Ovary (tissue), 7 donors: ENCODE measurements at regions not wholly inside any gene's neighbourhood (a gene's known extent, or its start where the extent isn't known, plus 50 kb on each side); places are given as distances from the start of the nearest gene placed in this dataset.

Experiments
- DNase-seq, 5 donors: peaks; one replicate each; pipeline ENCODE4 v3.0.0-alpha.2; 2019 to 2020
- H3K27ac ChIP-seq, 2 donors: fragments of 200-600 bp; one replicate each; pipeline versions ENCODE4 v1.5.1 to v1.8.0; 2019 to 2022
- H3K27me3 ChIP-seq: fragments of 200-600 bp; one replicate; pipeline ENCODE4 v1.8.0; 2022
- H3K36me3 ChIP-seq: fragments of 200-600 bp; sonication (generic); one replicate; pipeline ENCODE4 v1.5.1; 2019
- H3K4me1 ChIP-seq: one replicate; pipeline ENCODE4 v1.8.1; 2013; ENCODE audit warnings: mild to moderate bottlenecking, moderate library complexity; ENCODE audit not compliant: insufficient read depth
- H3K4me3 ChIP-seq: fragments of 200-600 bp; sonication (generic); one replicate; pipeline ENCODE4 v1.5.1; 2017
- H3K9me3 ChIP-seq, 2 donors: fragments of 200-600 bp in 1 of 2; sonication (generic) in 1 of 2; one replicate each; pipeline versions ENCODE4 v1.5.1 to v1.8.1; 2013 to 2019; ENCODE audit warnings: mild to moderate bottlenecking in 1 of 2, moderate library complexity in 1 of 2
- EP300 ChIP-seq: sonication (generic); formaldehyde crosslinking; IDR thresholded peaks from one replicate; pipeline ENCODE4 v1.6.1; 2017; ENCODE audit warnings: antibody characterized with exemption
- POLR2A ChIP-seq: fragments of 450-650 bp; IDR thresholded peaks from one replicate; pipeline ENCODE4 v1.6.1; 2017; ENCODE audit warnings: antibody characterized with exemption, mild to moderate bottlenecking, moderate library complexity
- WGBS, 3 donors: extraction: QIAGEN DNeasy Blood & Tissue Kit in 1 of 3; methylation state at CpG; one replicate each; pipeline versions ENCODE4 v1.1.5 to v1.1.7; 2013 to 2017; 5-methylcytosine and 5-hydroxymethylcytosine counted together
- intact Hi-C, 4 donors: fragments of 100-400 bp; cut with DNase I; formaldehyde crosslinking; loops; one replicate each; pipeline versions ENCODE4 v1.11.0 to v1.15.1; 2022 to 2023
- TF ChIP-seq, protein P1 (sequence below), 3 donors: fragments of 450-650 bp in 2 of 3; fragments of 200-600 bp in 1 of 3; IDR thresholded peaks; one replicate each; pipeline versions ENCODE4 v1.5.1 to v1.8.0; 2016 to 2022; ENCODE audit warnings: antibody characterized with exemption in 3 of 3, mild to moderate bottlenecking in 1 of 3
- donor health status: DM: no; HTN: no; CAD: no; lungs with moderate emphysema.
- donor health status: DM: no; HTN: no; CAD: no.
- donor health status: Bipolar disorder and iron deficiency.
- donor health status: DM: no; HTN: no; CAD: no.
- donor health status: DM: yes; HTN: yes; CAD: no.

DNA sequence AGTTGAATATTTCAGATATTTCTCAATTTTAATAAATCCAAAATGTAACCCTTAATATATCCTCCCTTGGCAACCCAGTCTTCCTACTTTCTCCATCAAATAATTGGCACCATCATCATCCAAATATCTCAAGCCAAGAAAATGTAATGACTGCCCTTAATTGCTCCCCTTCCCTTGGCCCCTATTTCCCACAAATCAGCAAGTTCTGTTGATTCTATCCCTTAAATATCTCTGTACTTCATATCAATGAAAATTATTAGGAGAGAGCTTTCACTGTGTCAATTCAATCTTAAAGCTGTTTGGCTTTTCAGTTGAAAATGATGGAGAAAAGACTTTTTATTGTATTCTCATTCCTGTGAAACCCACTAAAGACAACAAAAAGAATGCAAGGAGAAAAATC is 349.8 kb downstream of the HINT1 start:
- intact Hi-C loops: no loop called here
- Histone ChIP-seq H3K4me3 (no peak overlapping the region), H3K4me1 (no peaks in the 10 kb centered on the region), H3K36me3 (no peaks in the 10 kb centered on the region), H3K27me3 (no peaks in the 10 kb centered on the region), H3K27ac (no peak overlapping the region), H3K9me3 (no peaks in the 10 kb centered on the region)
- DNase-seq: no peak
- TF ChIP-seq, protein P1, sequence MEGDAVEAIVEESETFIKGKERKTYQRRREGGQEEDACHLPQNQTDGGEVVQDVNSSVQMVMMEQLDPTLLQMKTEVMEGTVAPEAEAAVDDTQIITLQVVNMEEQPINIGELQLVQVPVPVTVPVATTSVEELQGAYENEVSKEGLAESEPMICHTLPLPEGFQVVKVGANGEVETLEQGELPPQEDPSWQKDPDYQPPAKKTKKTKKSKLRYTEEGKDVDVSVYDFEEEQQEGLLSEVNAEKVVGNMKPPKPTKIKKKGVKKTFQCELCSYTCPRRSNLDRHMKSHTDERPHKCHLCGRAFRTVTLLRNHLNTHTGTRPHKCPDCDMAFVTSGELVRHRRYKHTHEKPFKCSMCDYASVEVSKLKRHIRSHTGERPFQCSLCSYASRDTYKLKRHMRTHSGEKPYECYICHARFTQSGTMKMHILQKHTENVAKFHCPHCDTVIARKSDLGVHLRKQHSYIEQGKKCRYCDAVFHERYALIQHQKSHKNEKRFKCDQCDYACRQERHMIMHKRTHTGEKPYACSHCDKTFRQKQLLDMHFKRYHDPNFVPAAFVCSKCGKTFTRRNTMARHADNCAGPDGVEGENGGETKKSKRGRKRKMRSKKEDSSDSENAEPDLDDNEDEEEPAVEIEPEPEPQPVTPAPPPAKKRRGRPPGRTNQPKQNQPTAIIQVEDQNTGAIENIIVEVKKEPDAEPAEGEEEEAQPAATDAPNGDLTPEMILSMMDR (IDR thresholded peaks at IDR 0.05): no peak
- TF ChIP-seq EP300: no peak
- TF ChIP-seq POLR2A: no peak

DNA sequence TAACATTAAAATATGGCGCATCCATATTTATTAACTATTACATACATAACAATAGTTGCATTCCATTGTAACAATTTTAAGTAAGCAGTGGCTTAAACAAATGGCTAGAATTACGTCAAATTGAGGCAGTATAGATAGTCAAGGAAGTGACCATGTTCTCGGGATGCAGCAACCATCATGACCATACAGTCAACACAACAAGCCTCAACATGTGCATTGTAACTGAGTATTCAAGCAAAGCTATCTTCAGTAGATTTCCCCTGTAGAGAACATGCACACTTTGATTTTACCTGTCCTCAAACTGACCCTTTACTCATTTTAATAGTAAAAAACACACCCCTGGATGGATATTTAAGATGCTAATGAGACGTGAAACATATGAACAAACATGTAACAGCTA is 356.4 kb downstream of the HINT1 start:
- Histone ChIP-seq H3K4me1 (no peaks in the 10 kb centered on the region), H3K27ac (no peak overlapping the region), H3K9me3 (no peaks in the 10 kb centered on the region), H3K4me3 (no peak overlapping the region), H3K27me3 (no peaks in the 10 kb centered on the region), H3K36me3 (no peaks in the 10 kb centered on the region)
- 79 to 86% (median 85%) methylated on average over 4 of the region's 4 CpGs for WGBS, 3 donors
- TF ChIP-seq, protein P1 (IDR thresholded peaks at IDR 0.05): no peak
- no peak for TF ChIP-seq EP300
- no peak for TF ChIP-seq POLR2A
- intact Hi-C loops: no loop called here
- no peak for DNase-seq

DNA sequence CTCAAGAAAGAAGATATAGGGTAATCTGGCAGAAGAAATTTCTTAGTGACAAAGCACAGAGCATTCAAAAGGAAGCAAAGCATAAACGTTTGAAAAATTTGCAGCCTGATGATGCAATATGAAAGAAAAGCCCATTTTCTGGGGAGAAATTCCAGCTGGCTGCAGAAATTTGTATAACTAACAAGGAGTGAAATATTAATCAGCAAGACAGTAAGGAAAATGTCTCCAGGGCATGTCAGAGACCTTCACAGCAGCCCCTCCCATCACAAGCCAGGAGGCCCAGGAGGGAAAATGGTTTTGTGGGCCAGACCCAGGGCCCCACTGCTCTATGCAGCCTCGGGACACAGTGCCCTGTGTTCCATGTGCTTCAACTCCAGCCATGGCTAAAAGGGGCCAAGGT is 359.4 kb downstream of the HINT1 start:
- TF ChIP-seq POLR2A (no peak), EP300 (no peak)
- TF ChIP-seq, protein P1 (IDR thresholded peaks at IDR 0.05): no peak
- Histone ChIP-seq H3K36me3 (no peaks in the 10 kb centered on the region), H3K4me1 (no peaks in the 10 kb centered on the region), H3K9me3 (no peaks in the 10 kb centered on the region), H3K27me3 (no peaks in the 10 kb centered on the region), H3K4me3 (no peak overlapping the region), H3K27ac (no peak overlapping the region)
- DNase-seq: no peak
- WGBS, 3 donors: 6 to 20% (median 17%) methylated on average over 2 of the region's 2 CpGs
- intact Hi-C loops: no loop called here

DNA sequence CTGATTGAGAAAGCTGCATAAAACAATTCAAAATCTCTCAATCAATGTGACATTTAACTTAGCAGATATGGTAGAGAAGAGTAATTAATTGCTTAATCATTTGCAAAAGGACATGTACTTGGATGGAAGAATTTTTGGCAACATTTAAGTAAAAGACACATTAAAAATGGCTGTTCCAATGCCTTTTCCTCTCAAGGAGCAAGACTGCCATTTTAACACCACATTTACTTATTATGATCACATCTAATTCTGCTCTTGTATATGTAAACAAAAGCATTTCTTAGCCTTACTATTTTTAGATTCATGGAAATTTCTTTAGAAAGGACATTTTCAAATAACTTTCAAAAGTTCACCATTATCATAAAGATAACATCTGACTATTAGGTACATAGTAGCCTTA is 360.0 kb downstream of the HINT1 start:
- no peak overlapping the region for H3K27ac ChIP-seq
- no peaks in the 10 kb centered on the region for H3K36me3 ChIP-seq
- intact Hi-C loops: no loop called here
- H3K27me3 ChIP-seq: no peaks in the 10 kb centered on the region
- H3K4me1 ChIP-seq: no peaks in the 10 kb centered on the region
- TF ChIP-seq EP300 (no peak), POLR2A (no peak)
- TF ChIP-seq, protein P1 (IDR thresholded peaks at IDR 0.05): no peak
- H3K9me3 ChIP-seq: no peaks in the 10 kb centered on the region
- no peak overlapping the region for H3K4me3 ChIP-seq
- no peak for DNase-seq

DNA sequence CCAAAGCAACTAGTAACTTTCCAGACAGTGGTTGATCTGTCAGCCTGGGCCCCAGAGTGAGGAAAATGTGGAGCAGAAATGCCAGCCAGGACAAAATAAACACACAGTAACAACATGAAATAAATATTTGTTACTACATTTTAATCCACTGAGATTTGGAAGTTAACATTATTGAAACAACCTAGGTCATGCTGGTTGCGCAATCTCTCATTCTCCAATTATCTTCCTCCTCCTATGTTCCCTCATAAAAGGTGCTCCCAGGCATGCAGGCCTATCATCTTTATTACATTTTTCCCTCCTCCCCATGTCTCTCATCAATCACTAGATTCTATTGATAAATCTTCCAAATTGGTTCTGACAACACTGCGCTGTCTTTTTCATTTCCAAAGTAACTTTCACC is 363.1 kb downstream of the HINT1 start:
- H3K36me3 ChIP-seq: no peaks in the 10 kb centered on the region
- no peak overlapping the region for H3K27ac ChIP-seq
- DNase-seq: no peak
- no peaks in the 10 kb centered on the region for H3K9me3 ChIP-seq
- TF ChIP-seq EP300: no peak
- TF ChIP-seq POLR2A: no peak
- TF ChIP-seq, protein P1 (IDR thresholded peaks at IDR 0.05): no peak
- H3K4me1 ChIP-seq: no peaks in the 10 kb centered on the region
- H3K27me3 ChIP-seq: no peaks in the 10 kb centered on the region
- 91 to 97% (median 94%) methylated on average over 2 of the region's 2 CpGs for WGBS, 3 donors
- no peak overlapping the region for H3K4me3 ChIP-seq
- intact Hi-C loops: no loop called here
